ENCODE measurements at regions not wholly inside any gene's neighbourhood (a gene's known extent, or its start where the extent isn't known, plus 50 kb on each side); places are given as distances from the start of the nearest gene placed in this dataset.

DNA sequence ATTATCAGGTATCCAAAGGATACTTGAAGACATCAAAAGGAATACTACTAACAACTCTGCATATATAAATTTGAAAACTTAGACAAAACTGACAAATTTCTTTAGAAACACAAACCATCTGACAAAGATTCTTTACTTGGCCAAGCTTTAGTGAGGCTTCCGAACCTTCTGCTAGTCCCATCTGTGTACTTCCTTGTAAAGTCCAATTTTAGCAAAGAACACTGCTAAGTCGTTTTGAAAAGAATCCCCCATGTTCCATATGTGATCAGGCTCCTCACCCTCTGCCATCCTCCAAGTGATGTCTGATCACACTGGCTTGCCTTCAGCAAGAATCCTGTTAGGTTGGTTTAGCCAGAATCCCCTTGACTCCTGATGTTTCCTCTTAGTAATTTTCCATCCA is 150.0 kb upstream of the ACO1 start:
- H3K27me3 ChIP-seq (ENCODE audit: control insufficient read depth in 1 of 2, insufficient read depth in 2 of 2, low read length in 2 of 2) = no peaks in the 10 kb centered on the region
- CTCF ChIA-PET (ENCODE audit: low intra/inter-chr PET ratio, low total read pairs) = no interaction called here
- H3K79me2 ChIP-seq (ENCODE audit: insufficient read depth, low read length) = no peaks in the 10 kb centered on the region
- no peaks in the 10 kb centered on the region for H3K36me3 ChIP-seq (replicated peaks in 1 of 2; ENCODE audit: control insufficient read depth in 1 of 2, insufficient read depth in 2 of 2, low read length in 2 of 2)
- no TSS peak for BruUV-seq (replicated peaks)
- H3K9ac ChIP-seq (ENCODE audit: insufficient read depth, low read depth, low read length) = no peak overlapping the region
- intact Hi-C loops (cut with micrococcal nuclease; ENCODE audit: unreplicated experiment) (no loop called here), in situ Hi-C loops (cut with HindIII; ENCODE audit: extremely low pct_ligation_motif_present, low pct_unique_long_range_greater_than_20kb) (no loop called here)
- no peak overlapping the region for H3K4me2 ChIP-seq (ENCODE audit: low read depth, low read length)
- no peaks in the 10 kb centered on the region for H4K20me1 ChIP-seq (ENCODE audit: insufficient read depth, low read length)
- POLR2A ChIA-PET = no interaction called here
- H3K4me1 ChIP-seq (ENCODE audit: insufficient read depth, low read length) = no peaks in the 10 kb centered on the region
- no peak overlapping the region for H2AFZ ChIP-seq (ENCODE audit: low read length)
- no peak overlapping the region for H3K27ac ChIP-seq (ENCODE audit: extremely low read length, insufficient read depth, low read length)
- WGBS (ENCODE audit: low lambda C conversion rate) = 70% methylated on average over 2 of the region's 2 CpGs
- no peak for DNase-seq (ENCODE audit: low spot score)
- FAIRE-seq = no peak
- no peaks in the 10 kb centered on the region for H3K9me3 ChIP-seq (ENCODE audit: low read length)
- H3K4me3 ChIP-seq (replicated peaks in 1 of 3; ENCODE audit: insufficient read depth in 1 of 3, low read depth in 2 of 3, low read length in 3 of 3) = no peak overlapping the region
- TF ChIP-seq XBP1 (CRISPR knock-in tag; IDR thresholded peaks at IDR 0.05) = no peak
- no peak for TF ChIP-seq ZNF121 (CRISPR knock-in tag; IDR thresholded peaks at IDR 0.05)
- TF ChIP-seq ZNF329 (CRISPR knock-in tag; IDR thresholded peaks at IDR 0.05; ENCODE audit: low read depth) = no peak
- no peak for TF ChIP-seq ZNF496 (CRISPR knock-in tag; IDR thresholded peaks at IDR 0.05; ENCODE audit: insufficient replicate concordance)
- TF ChIP-seq ZFP90 (CRISPR knock-in tag; IDR thresholded peaks at IDR 0.05; ENCODE audit: borderline replicate concordance) = no peak
- TF ChIP-seq KLF16 (CRISPR knock-in tag; IDR thresholded peaks at IDR 0.05) = no peak
- no peak for ATAC-seq

DNA sequence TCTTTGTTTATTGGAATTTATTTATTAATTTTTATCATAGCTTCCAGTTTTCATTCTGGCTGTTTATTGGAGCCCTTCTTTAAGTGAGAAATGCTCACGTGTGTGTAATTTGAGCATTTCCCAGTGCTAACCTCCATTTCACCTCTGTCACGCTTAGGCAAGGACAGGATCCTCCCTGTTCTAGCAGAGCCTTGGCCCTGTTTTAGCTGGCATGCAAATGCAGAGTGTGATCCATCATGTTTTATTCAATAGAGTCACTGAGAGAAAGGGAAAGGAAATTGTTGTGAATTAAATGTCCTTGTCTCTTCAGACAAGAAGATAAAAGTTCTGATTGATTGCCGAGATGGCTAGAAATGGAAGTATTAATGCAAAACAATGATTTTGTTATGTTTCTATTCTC is 137.3 kb upstream of the ACO1 start:
- Histone ChIP-seq H3K9ac (ENCODE audit: insufficient read depth, low read depth, low read length) (no peak overlapping the region), H3K27ac (ENCODE audit: extremely low read length, insufficient read depth, low read length) (no peak overlapping the region), H3K79me2 (ENCODE audit: insufficient read depth, low read length) (no peaks in the 10 kb centered on the region), H3K4me1 (ENCODE audit: insufficient read depth, low read length) (peaks cover 32% of the 10 kb centered on the region), H3K9me3 (ENCODE audit: low read length) (no peaks in the 10 kb centered on the region), H3K4me2 (ENCODE audit: low read depth, low read length) (no peak overlapping the region), H2AFZ (ENCODE audit: low read length) (no peak overlapping the region), H3K36me3 (replicated peaks in 1 of 2; ENCODE audit: control insufficient read depth in 1 of 2, insufficient read depth in 2 of 2, low read length in 2 of 2) (no peaks in the 10 kb centered on the region), H4K20me1 (ENCODE audit: insufficient read depth, low read length) (no peaks in the 10 kb centered on the region), H3K27me3 (ENCODE audit: control insufficient read depth in 1 of 2, insufficient read depth in 2 of 2, low read length in 2 of 2) (no peaks in the 10 kb centered on the region), H3K4me3 (replicated peaks in 1 of 3; ENCODE audit: insufficient read depth in 1 of 3, low read depth in 2 of 3, low read length in 3 of 3) (no peak overlapping the region)
- in situ Hi-C loops (cut with HindIII; ENCODE audit: extremely low pct_ligation_motif_present, low pct_unique_long_range_greater_than_20kb) (loop anchor here (5.0 to 10.0 kb wide), 2 partner anchors 330 to 402 kb away; no protein-coding TSS in a partner anchor), intact Hi-C loops (cut with micrococcal nuclease; ENCODE audit: unreplicated experiment) (no loop called here)
- DNase-seq (ENCODE audit: low spot score) = no peak
- no TSS peak for BruUV-seq (replicated peaks)
- CTCF ChIA-PET (ENCODE audit: low intra/inter-chr PET ratio, low total read pairs) = no interaction called here
- no peak for FAIRE-seq
- WGBS (ENCODE audit: low lambda C conversion rate) = 93% methylated on average over 3 of the region's 3 CpGs
- ATAC-seq = no peak
- POLR2A ChIA-PET = no interaction called here
- no peak for TF ChIP-seq ZNF430 (CRISPR knock-in tag; IDR thresholded peaks at IDR 0.05)
- no peak for TF ChIP-seq TSC22D2 (CRISPR knock-in tag; IDR thresholded peaks at IDR 0.05; ENCODE audit: borderline replicate concordance)
- no peak for TF ChIP-seq SMAD9 (CRISPR knock-in tag; IDR thresholded peaks at IDR 0.05)
- no peak for TF ChIP-seq PITX1 (CRISPR knock-in tag; IDR thresholded peaks at IDR 0.05)
- TF ChIP-seq ZNF383 (CRISPR knock-in tag; IDR thresholded peaks at IDR 0.05; ENCODE audit: borderline replicate concordance) = no peak
- TF ChIP-seq, protein P1, sequence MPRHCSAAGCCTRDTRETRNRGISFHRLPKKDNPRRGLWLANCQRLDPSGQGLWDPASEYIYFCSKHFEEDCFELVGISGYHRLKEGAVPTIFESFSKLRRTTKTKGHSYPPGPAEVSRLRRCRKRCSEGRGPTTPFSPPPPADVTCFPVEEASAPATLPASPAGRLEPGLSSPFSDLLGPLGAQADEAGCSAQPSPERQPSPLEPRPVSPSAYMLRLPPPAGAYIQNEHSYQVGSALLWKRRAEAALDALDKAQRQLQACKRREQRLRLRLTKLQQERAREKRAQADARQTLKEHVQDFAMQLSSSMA (CRISPR knock-in tag; IDR thresholded peaks at IDR 0.05) = no peak
- TF ChIP-seq ZNF788 (CRISPR knock-in tag; IDR thresholded peaks at IDR 0.05; ENCODE audit: borderline replicate concordance) = no peak
- TF ChIP-seq STAT5B (CRISPR knock-in tag; IDR thresholded peaks at IDR 0.05) = no peak
- TF ChIP-seq, protein P2, sequence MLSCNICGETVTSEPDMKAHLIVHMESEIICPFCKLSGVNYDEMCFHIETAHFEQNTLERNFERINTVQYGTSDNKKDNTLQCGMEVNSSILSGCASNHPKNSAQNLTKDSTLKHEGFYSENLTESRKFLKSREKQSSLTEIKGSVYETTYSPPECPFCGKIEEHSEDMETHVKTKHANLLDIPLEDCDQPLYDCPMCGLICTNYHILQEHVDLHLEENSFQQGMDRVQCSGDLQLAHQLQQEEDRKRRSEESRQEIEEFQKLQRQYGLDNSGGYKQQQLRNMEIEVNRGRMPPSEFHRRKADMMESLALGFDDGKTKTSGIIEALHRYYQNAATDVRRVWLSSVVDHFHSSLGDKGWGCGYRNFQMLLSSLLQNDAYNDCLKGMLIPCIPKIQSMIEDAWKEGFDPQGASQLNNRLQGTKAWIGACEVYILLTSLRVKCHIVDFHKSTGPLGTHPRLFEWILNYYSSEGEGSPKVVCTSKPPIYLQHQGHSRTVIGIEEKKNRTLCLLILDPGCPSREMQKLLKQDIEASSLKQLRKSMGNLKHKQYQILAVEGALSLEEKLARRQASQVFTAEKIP (CRISPR knock-in tag; IDR thresholded peaks at IDR 0.05; ENCODE audit: borderline replicate concordance) = no peak
- no peak for TF ChIP-seq ZNF614 (CRISPR knock-in tag; IDR thresholded peaks at IDR 0.05; ENCODE audit: borderline replicate concordance)
- TF ChIP-seq FOXA1 (IDR thresholded peaks at IDR 0.05) = no peak
- TF ChIP-seq FOXA1 (CRISPR knock-in tag; IDR thresholded peaks at IDR 0.05) = no peak
